HG03095 (cell line): ENCODE measurements at regions not wholly inside any gene's neighbourhood (a gene's known extent, or its start where the extent isn't known, plus 50 kb on each side); places are given as distances from the start of the nearest gene placed in this dataset.

Experiments used
- ATAC-seq: cut with Tn5 transposase; IDR thresholded peaks from one replicate; pipeline ENCODE4 v1.9.1; 2021; ENCODE audit warnings: moderate library complexity; ENCODE audit not compliant: unreplicated experiment

GRCh38 chr4:167290678-167291077 lies 56.4 kb upstream of the SPOCK3 start:
- ATAC-seq: no peak

- no peak for ATAC-seq
Observed at GRCh38 chr4:167308876-167309275, 74.6 kb upstream of the SPOCK3 start.

- ATAC-seq: no peak
Observed at GRCh38 chr4:167321299-167321698, 87.0 kb upstream of the SPOCK3 start.

- no peak for ATAC-seq
Observed at GRCh38 chr4:167339781-167340180, 105.5 kb upstream of the SPOCK3 start.

- ATAC-seq: no peak
Observed at GRCh38 chr4:167359711-167360110, 125.4 kb upstream of the SPOCK3 start.

- ATAC-seq: no peak
Observed at GRCh38 chr4:167379076-167379835, 145.0 kb upstream of the SPOCK3 start.

- no peak for ATAC-seq
Observed at GRCh38 chr4:167380964-167381363, 146.7 kb upstream of the SPOCK3 start.

- ATAC-seq: no peak
Observed at GRCh38 chr4:167383291-167383690, 149.0 kb upstream of the SPOCK3 start.

GRCh38 chr4:167397586-167397985 lies 163.3 kb upstream of the SPOCK3 start:
- ATAC-seq: no peak

- ATAC-seq: no peak
Observed at GRCh38 chr4:167399201-167399600, 164.9 kb upstream of the SPOCK3 start.

GRCh38 chr4:167406181-167406580 lies 171.9 kb upstream of the SPOCK3 start:
- ATAC-seq: no peak

- ATAC-seq: no peak
Observed at GRCh38 chr4:167415461-167415860, 181.2 kb upstream of the SPOCK3 start.

- ATAC-seq: no peak
Observed at GRCh38 chr4:167419468-167420140, 185.3 kb upstream of the SPOCK3 start.

GRCh38 chr4:167421201-167421600 lies 186.9 kb upstream of the SPOCK3 start:
- ATAC-seq: no peak

GRCh38 chr4:167424341-167425256 lies 190.3 kb upstream of the SPOCK3 start:
- no peak for ATAC-seq

- no peak for ATAC-seq
Observed at GRCh38 chr4:167428156-167428555, 193.9 kb upstream of the SPOCK3 start.

- ATAC-seq: no peak
Observed at GRCh38 chr4:167431371-167431770, 197.1 kb upstream of the SPOCK3 start.

GRCh38 chr4:167435786-167436185 lies 201.5 kb upstream of the SPOCK3 start:
- ATAC-seq: no peak

- no peak for ATAC-seq
Observed at GRCh38 chr4:167443841-167444240, 209.5 kb upstream of the SPOCK3 start.

- ATAC-seq: no peak
Observed at GRCh38 chr4:167452922-167453430, 218.7 kb upstream of the SPOCK3 start.

GRCh38 chr4:167456619-167457018 lies 222.3 kb upstream of the SPOCK3 start:
- no peak for ATAC-seq
